Hepatocyte (in vitro differentiated cells): ENCODE measurements at regions not wholly inside any gene's neighbourhood (a gene's known extent, or its start where the extent isn't known, plus 50 kb on each side); places are given as distances from the start of the nearest gene placed in this dataset.

Experiments
- DNase-seq: peaks from one replicate; pipeline ENCODE4 v3.0.0-alpha.2; 2016; ENCODE audit warnings: low spot score
- H2AFZ ChIP-seq: fragments of 200-600 bp; sonication (generic); 2 replicates; pipeline ENCODE4 v1.6.0; 2016; ENCODE audit warnings: antibody characterized with exemption, mild to moderate bottlenecking
- H3K27ac ChIP-seq: fragments of 200-600 bp; sonication (generic); 2 replicates; pipeline ENCODE4 v1.5.1; 2016; ENCODE audit warnings: mild to moderate bottlenecking
- H3K27me3 ChIP-seq: fragments of 200-600 bp; sonication (generic); 2 replicates; pipeline ENCODE4 v1.6.1; 2016
- H3K36me3 ChIP-seq: fragments of 200-600 bp; sonication (generic); replicated peaks from 2 replicates; pipeline ENCODE4 v1.5.1; 2016; ENCODE audit warnings: low read depth; ENCODE audit not compliant: insufficient read depth
- H3K4me1 ChIP-seq: fragments of 200-600 bp; sonication (generic); 2 replicates; pipeline ENCODE4 v1.5.1; 2016; ENCODE audit warnings: mild to moderate bottlenecking, moderate library complexity; ENCODE audit not compliant: insufficient read depth
- H3K4me2 ChIP-seq: fragments of 200-600 bp; sonication (generic); 2 replicates; pipeline ENCODE4 v1.6.0; 2016
- H3K4me3 ChIP-seq: fragments of 200-600 bp; sonication (generic); 2 replicates; pipeline ENCODE4 v1.5.1; 2016; ENCODE audit warnings: mild to moderate bottlenecking
- H3K79me2 ChIP-seq: fragments of 200-600 bp; sonication (generic); 2 replicates; pipeline ENCODE4 v1.6.0; 2017; ENCODE audit warnings: mild to moderate bottlenecking
- H3K9me2 ChIP-seq: fragments of 200-600 bp; sonication (generic); replicated peaks from 2 replicates; pipeline ENCODE4 v1.6.0; 2017; ENCODE audit warnings: mild to moderate bottlenecking; ENCODE audit not compliant: insufficient read depth
- H3K9me3 ChIP-seq: fragments of 200-600 bp; sonication (generic); 2 replicates; pipeline ENCODE4 v1.5.1; 2016; ENCODE audit warnings: low read depth, mild to moderate bottlenecking
- H4K20me1 ChIP-seq: fragments of 200-600 bp; sonication (generic); 2 replicates; pipeline ENCODE4 v1.6.0; 2016; ENCODE audit warnings: mild to moderate bottlenecking; ENCODE audit not compliant: insufficient read depth, poor library complexity, severe bottlenecking
- EZH2 ChIP-seq: fragments of 200-600 bp; sonication (generic); IDR thresholded peaks from 2 replicates; pipeline ENCODE4 v1.6.1; 2016; ENCODE audit warnings: antibody characterized with exemption, mild to moderate bottlenecking, borderline replicate concordance
- EZH2phosphoT487 ChIP-seq: fragments of 200-600 bp; sonication (generic); IDR thresholded peaks from one replicate; pipeline ENCODE4 v1.6.1; 2018; ENCODE audit warnings: antibody characterized with exemption, mild to moderate bottlenecking, low read depth, moderate library complexity; ENCODE audit not compliant: unreplicated experiment, severe bottlenecking
- WGBS: methylation state at CpG from one replicate; pipeline ENCODE4 v1.1.6; 2016; ENCODE audit warnings: low lambda C conversion rate; ENCODE audit errors: missing lambda C conversion rate; 5-methylcytosine and 5-hydroxymethylcytosine counted together
- TF ChIP-seq, protein P1 (sequence below): fragments of 200-600 bp; sonication (generic); IDR thresholded peaks from 2 replicates; pipeline ENCODE4 v1.5.1; 2016; ENCODE audit warnings: antibody characterized with exemption, mild to moderate bottlenecking; ENCODE audit not compliant: poor library complexity

DNA sequence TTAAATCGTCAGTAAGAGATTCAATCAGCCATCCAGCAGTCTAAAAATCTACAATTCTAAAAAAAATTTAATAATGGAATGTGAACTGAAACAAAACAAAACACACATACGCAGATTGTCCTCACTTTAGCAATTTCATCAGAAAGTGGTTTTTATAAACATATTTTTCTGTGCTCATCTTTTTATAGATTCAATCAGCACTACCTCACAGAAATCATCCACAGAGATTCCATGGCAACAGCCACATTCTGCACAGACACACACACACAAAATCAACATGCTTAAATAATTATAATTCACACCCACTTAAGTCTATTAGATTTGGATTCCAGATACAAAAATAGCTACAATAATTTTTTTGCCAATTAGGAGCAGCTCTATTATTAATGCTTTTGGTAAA is 149.0 kb upstream of the KCNIP4 start:
- H3K36me3 ChIP-seq, result no peaks in the 10 kb centered on the region
- no peak for DNase-seq
- H3K4me3 ChIP-seq, result no peak overlapping the region
- no peak overlapping the region for H3K4me2 ChIP-seq
- no peak for TF ChIP-seq EZH2phosphoT487
- TF ChIP-seq, protein P1, sequence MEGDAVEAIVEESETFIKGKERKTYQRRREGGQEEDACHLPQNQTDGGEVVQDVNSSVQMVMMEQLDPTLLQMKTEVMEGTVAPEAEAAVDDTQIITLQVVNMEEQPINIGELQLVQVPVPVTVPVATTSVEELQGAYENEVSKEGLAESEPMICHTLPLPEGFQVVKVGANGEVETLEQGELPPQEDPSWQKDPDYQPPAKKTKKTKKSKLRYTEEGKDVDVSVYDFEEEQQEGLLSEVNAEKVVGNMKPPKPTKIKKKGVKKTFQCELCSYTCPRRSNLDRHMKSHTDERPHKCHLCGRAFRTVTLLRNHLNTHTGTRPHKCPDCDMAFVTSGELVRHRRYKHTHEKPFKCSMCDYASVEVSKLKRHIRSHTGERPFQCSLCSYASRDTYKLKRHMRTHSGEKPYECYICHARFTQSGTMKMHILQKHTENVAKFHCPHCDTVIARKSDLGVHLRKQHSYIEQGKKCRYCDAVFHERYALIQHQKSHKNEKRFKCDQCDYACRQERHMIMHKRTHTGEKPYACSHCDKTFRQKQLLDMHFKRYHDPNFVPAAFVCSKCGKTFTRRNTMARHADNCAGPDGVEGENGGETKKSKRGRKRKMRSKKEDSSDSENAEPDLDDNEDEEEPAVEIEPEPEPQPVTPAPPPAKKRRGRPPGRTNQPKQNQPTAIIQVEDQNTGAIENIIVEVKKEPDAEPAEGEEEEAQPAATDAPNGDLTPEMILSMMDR, result no peak
- no peak for TF ChIP-seq EZH2
- WGBS, result 76% methylated on average over 2 of the region's 2 CpGs
- no peak overlapping the region for H3K27ac ChIP-seq
- H3K4me1 ChIP-seq, result no peaks in the 10 kb centered on the region
- H3K27me3 ChIP-seq, result no peaks in the 10 kb centered on the region
- no peak overlapping the region for H2AFZ ChIP-seq
- H3K9me2 ChIP-seq, result no peaks in the 10 kb centered on the region
- H3K9me3 ChIP-seq, result no peaks in the 10 kb centered on the region
- no peaks in the 10 kb centered on the region for H3K79me2 ChIP-seq
- H4K20me1 ChIP-seq, result no peaks in the 10 kb centered on the region

DNA sequence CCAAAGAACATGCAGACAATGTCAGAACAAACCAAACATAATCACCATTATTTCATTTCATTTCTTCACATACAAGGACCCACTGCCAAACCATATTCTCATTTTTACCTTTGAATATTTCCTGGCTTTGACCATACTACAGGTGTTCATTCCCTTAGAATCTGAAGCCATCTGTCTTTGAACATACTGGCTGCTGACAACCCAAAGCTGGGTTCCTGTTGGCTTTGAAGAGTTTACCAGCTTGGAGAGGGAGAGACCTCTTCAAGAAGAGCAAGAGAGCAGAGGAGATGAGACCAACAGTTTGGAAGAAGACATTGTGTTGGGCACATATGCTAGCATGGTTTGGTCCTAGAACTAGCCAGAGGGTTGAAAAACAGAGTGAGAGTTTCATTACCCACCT is 145.6 kb upstream of the KCNIP4 start:
- no peaks in the 10 kb centered on the region for H3K36me3 ChIP-seq
- no peaks in the 10 kb centered on the region for H3K9me3 ChIP-seq
- H3K79me2 ChIP-seq, result no peaks in the 10 kb centered on the region
- no peak overlapping the region for H3K4me2 ChIP-seq
- no peaks in the 10 kb centered on the region for H3K27me3 ChIP-seq
- no peaks in the 10 kb centered on the region for H3K9me2 ChIP-seq
- H3K4me3 ChIP-seq, result no peak overlapping the region
- no peak overlapping the region for H3K27ac ChIP-seq
- no peaks in the 10 kb centered on the region for H4K20me1 ChIP-seq
- no peaks in the 10 kb centered on the region for H3K4me1 ChIP-seq
- DNase-seq, result no peak
- H2AFZ ChIP-seq, result no peak overlapping the region
- no peak for TF ChIP-seq EZH2phosphoT487

DNA sequence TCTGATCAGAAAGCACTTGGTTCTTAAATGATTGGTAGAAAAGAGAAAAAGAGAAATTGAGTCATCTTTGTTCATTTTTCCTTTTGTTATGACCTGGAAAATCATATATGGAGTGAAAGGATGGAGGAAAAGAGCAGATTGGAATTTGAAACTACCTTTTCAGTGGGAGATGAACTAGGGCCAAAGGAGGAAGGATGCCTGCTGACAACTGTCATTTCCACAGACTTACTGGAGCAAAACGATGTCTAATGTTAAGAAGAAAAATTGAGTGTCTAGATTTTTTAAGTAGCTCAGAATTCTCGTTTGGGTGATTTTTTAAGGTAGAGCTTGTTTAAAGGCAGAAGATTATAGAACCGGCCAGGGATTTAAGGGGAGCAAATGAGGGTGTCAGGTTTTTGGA is 144.6 kb upstream of the KCNIP4 start:
- H3K27ac ChIP-seq, result no peak overlapping the region
- H3K27me3 ChIP-seq, result no peaks in the 10 kb centered on the region
- TF ChIP-seq EZH2 (no peak), EZH2phosphoT487 (no peak)
- TF ChIP-seq, protein P1, result no peak

DNA sequence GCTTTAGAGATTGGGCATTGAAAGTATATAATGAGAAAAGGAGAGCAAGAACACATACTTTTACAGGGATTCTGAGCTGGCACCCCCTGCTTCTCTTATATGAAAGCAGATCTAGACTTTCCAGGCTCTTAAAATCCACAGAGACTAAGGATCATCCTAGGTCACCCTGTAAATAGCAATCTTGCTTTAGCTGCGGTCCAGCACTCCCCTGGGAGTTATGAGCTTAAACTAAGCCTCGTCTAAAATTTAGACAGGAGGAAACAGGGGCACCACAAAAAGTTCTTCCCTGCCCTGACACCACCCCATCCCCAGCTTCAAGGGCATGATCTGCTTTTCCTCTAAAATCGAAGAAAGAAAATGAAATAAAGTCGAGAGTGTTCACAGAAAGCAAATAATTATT is 143.3 kb upstream of the KCNIP4 start:
- Histone ChIP-seq H3K4me1 (no peaks in the 10 kb centered on the region), H3K9me3 (no peaks in the 10 kb centered on the region), H3K27me3 (no peaks in the 10 kb centered on the region), H3K9me2 (no peaks in the 10 kb centered on the region), H3K4me3 (no peak overlapping the region), H4K20me1 (no peaks in the 10 kb centered on the region), H2AFZ (no peak overlapping the region), H3K36me3 (no peaks in the 10 kb centered on the region), H3K27ac (no peak overlapping the region), H3K79me2 (no peaks in the 10 kb centered on the region), H3K4me2 (no peak overlapping the region)
- DNase-seq, result no peak
- no peak for TF ChIP-seq EZH2
- no peak for TF ChIP-seq EZH2phosphoT487
- TF ChIP-seq, protein P1, result no peak
- WGBS, result 70% methylated on average over 4 of the region's 4 CpGs

More for the DNA sequence above, 144.6 kb upstream of the KCNIP4 start:
- Histone ChIP-seq H4K20me1 (no peaks in the 10 kb centered on the region), H3K4me3 (no peak overlapping the region), H3K9me2 (no peaks in the 10 kb centered on the region), H3K4me1 (no peaks in the 10 kb centered on the region), H3K9me3 (no peaks in the 10 kb centered on the region), H3K79me2 (no peaks in the 10 kb centered on the region), H3K4me2 (no peak overlapping the region), H3K36me3 (no peaks in the 10 kb centered on the region), H2AFZ (no peak overlapping the region)
- WGBS, result 78% methylated on average over 3 of the region's 3 CpGs
- no peak for DNase-seq
